CD14-positive monocyte (primary cell): ENCODE measurements at regions not wholly inside any gene's neighbourhood (a gene's known extent, or its start where the extent isn't known, plus 50 kb on each side); places are given as distances from the start of the nearest gene placed in this dataset.

Experiments used
- DNase-seq, 3 donors: peaks; one replicate each; pipeline ENCODE4 v3.0.0-alpha.2; 2011 to 2022
- H2AFZ ChIP-seq: 2 replicates; pipeline ENCODE4 v1.6.0; 2012; ENCODE audit warnings: mild to moderate bottlenecking, low read depth, low read length, inconsistent platforms; ENCODE audit not compliant: insufficient read depth, poor library complexity, severe bottlenecking
- H3K27ac ChIP-seq, 2 donors: 1 replicate in 1 of 2; 2 replicates in 1 of 2; pipeline ENCODE4 v1.5.1; 2012 to 2013; ENCODE audit warnings: low read length in 2 of 2, control low read depth in 1 of 2, inconsistent platforms in 1 of 2, low read depth in 1 of 2, mild to moderate bottlenecking in 1 of 2
- H3K27me3 ChIP-seq, 2 donors: one replicate each; pipeline versions ENCODE4 v1.6.0 to v1.6.1; 2011 to 2013; ENCODE audit warnings: low read length in 2 of 2; ENCODE audit not compliant: control insufficient read depth in 2 of 2, insufficient read depth in 2 of 2
- H3K36me3 ChIP-seq, 2 donors: replicated peaks in 1 of 2; 1 replicate in 1 of 2; 2 replicates in 1 of 2; pipeline versions ENCODE4 v1.5.1 to v1.6.1; 2012 to 2013; ENCODE audit warnings: low read length in 2 of 2, control low read depth in 1 of 2, inconsistent platforms in 1 of 2, mild to moderate bottlenecking in 1 of 2; ENCODE audit not compliant: insufficient read depth in 2 of 2, control insufficient read depth in 1 of 2
- H3K4me1 ChIP-seq, 2 donors: 1 replicate in 1 of 2; 2 replicates in 1 of 2; pipeline versions ENCODE4 v1.5.1 to v1.6.1; 2012 to 2013; ENCODE audit warnings: low read length in 2 of 2, control low read depth in 1 of 2, inconsistent platforms in 1 of 2, mild to moderate bottlenecking in 1 of 2, moderate library complexity in 1 of 2; ENCODE audit not compliant: insufficient read depth in 2 of 2, control insufficient read depth in 1 of 2
- H3K4me2 ChIP-seq: replicated peaks from 2 replicates; pipeline ENCODE3; 2012; ENCODE audit warnings: low read length, moderate library complexity, mild to moderate bottlenecking; ENCODE audit not compliant: poor library complexity, severe bottlenecking; ENCODE audit errors: extremely low read depth
- H3K4me3 ChIP-seq, 3 experiments: fragments of 200-600 bp in 1 of 3; sonication (generic) in 1 of 3; replicated peaks in 1 of 3; 1 replicate in 2 of 3; 2 replicates in 1 of 3; pipeline ENCODE4 v1.5.1; 2011 to 2013; ENCODE audit warnings: low read length in 3 of 3, mild to moderate bottlenecking in 3 of 3, control low read depth in 2 of 3, low read depth in 2 of 3, inconsistent platforms in 1 of 3, moderate library complexity in 1 of 3
- H3K79me2 ChIP-seq: 2 replicates; pipeline ENCODE4 v1.6.0; 2012; ENCODE audit warnings: mild to moderate bottlenecking, control low read depth, inconsistent platforms, low read length, moderate library complexity; ENCODE audit not compliant: insufficient read depth
- H3K9ac ChIP-seq: 2 replicates; pipeline ENCODE4 v1.6.0; 2017; ENCODE audit warnings: low read length, mild to moderate bottlenecking; ENCODE audit not compliant: insufficient read depth, poor library complexity, severe bottlenecking
- H3K9me3 ChIP-seq, 2 donors: replicated peaks in 1 of 2; 1 replicate in 1 of 2; 2 replicates in 1 of 2; pipeline versions ENCODE4 v1.5.1 to v1.6.1; 2012 to 2013; ENCODE audit warnings: low read length in 2 of 2, control low read depth in 1 of 2; ENCODE audit not compliant: control insufficient read depth in 1 of 2, insufficient read depth in 1 of 2
- H4K20me1 ChIP-seq: 2 replicates; pipeline ENCODE4 v1.6.0; 2012; ENCODE audit warnings: mild to moderate bottlenecking, low read length, control low read depth, moderate library complexity; ENCODE audit not compliant: insufficient read depth
- H3K27ac Mint-ChIP-seq, 7 donors: one replicate each; pipeline ENCODE4 v1.8.0; 2020; ENCODE audit warnings: mild to moderate bottlenecking in 7 of 7, mixed read lengths in 7 of 7, moderate library complexity in 6 of 7, inconsistent platforms in 2 of 7
- H3K27me3 Mint-ChIP-seq, 3 donors: one replicate each; pipeline ENCODE4 v1.8.0; 2021 to 2022; ENCODE audit warnings: low read depth in 3 of 3, mild to moderate bottlenecking in 3 of 3, mixed read lengths in 3 of 3, moderate library complexity in 3 of 3, inconsistent platforms in 1 of 3
- H3K36me3 Mint-ChIP-seq, 2 donors: one replicate each; pipeline ENCODE4 v1.8.0; 2020; ENCODE audit warnings: mixed read lengths in 2 of 2, inconsistent platforms in 1 of 2, mild to moderate bottlenecking in 1 of 2
- H3K4me1 Mint-ChIP-seq: one replicate; pipeline ENCODE4 v1.8.0; 2020; ENCODE audit warnings: mild to moderate bottlenecking, mixed read lengths
- H3K4me3 Mint-ChIP-seq, 2 donors: one replicate each; pipeline ENCODE4 v1.8.0; 2020; ENCODE audit warnings: mild to moderate bottlenecking in 2 of 2, mixed read lengths in 2 of 2, moderate library complexity in 1 of 2
- H3K9me3 Mint-ChIP-seq, 7 donors: one replicate each; pipeline ENCODE4 v1.8.0; 2020 to 2022; ENCODE audit warnings: mixed read lengths in 7 of 7, mild to moderate bottlenecking in 6 of 7, moderate library complexity in 6 of 7, inconsistent platforms in 2 of 7
- CTCF ChIP-seq: fragments of 200-600 bp; IDR thresholded peaks from one replicate; pipeline ENCODE4 v1.8.0; 2022; ENCODE audit warnings: antibody characterized with exemption, mild to moderate bottlenecking
- WGBS: methylation state at CpG from one replicate; pipeline ENCODE4 v1.1.5; 2013; ENCODE audit warnings: missing lambda C conversion rate; ENCODE audit not compliant: insufficient coverage; 5-methylcytosine and 5-hydroxymethylcytosine counted together
- intact Hi-C, 2 donors: fragments of 100-400 bp; cut with micrococcal nuclease; formaldehyde crosslinking; loops; one replicate each; pipeline versions ENCODE4 v1.15.0 to v1.15.1; 2023

- no peak for DNase-seq
- Mint-ChIP-seq H3K9me3 (peaks cover 0 to 3% (median 0%) of the 10 kb centered on the region in 7 donors), H3K4me3 (no peak overlapping the region)
These were observed 179.1 kb upstream of the SAMSN1 start for GRCh38 chr21:14725219-14725618.

GRCh38 chr21:14722841-14723483 lies 176.8 kb upstream of the SAMSN1 start:
- Histone ChIP-seq H2AFZ (no peak overlapping the region), H3K27me3 (no peaks in the 10 kb centered on the region), H3K4me1 (no peaks in the 10 kb centered on the region), H3K9ac (no peak overlapping the region), H4K20me1 (no peaks in the 10 kb centered on the region), H3K27ac (no peak overlapping the region), H3K79me2 (no peaks in the 10 kb centered on the region), H3K4me3 (no peak overlapping the region), H3K9me3 (no peaks in the 10 kb centered on the region), H3K36me3 (no peaks in the 10 kb centered on the region), H3K4me2 (no peak overlapping the region)
- 100% methylated on average over 2 of the region's 6 CpGs for WGBS
- Mint-ChIP-seq H3K27me3 (peaks cover 0 to 5% (median 0%) of the 10 kb centered on the region in 3 donors), H3K9me3 (peaks cover 0 to 3% (median 0%) of the 10 kb centered on the region in 7 donors), H3K27ac (no peak overlapping the region), H3K4me1 (peaks cover 2% of the 10 kb centered on the region), H3K4me3 (no peak overlapping the region), H3K36me3 (no peaks in the 10 kb centered on the region)
- TF ChIP-seq CTCF, result no peak
- intact Hi-C loops, result no loop called here
- DNase-seq, result no peak

More at GRCh38 chr21:14725219-14725618, 179.1 kb upstream of the SAMSN1 start:
- intact Hi-C loops, result no loop called here
- Histone ChIP-seq H3K4me2 (no peak overlapping the region), H3K27ac (no peak overlapping the region), H2AFZ (no peak overlapping the region), H4K20me1 (no peaks in the 10 kb centered on the region), H3K4me3 (no peak overlapping the region), H3K9me3 (no peaks in the 10 kb centered on the region), H3K27me3 (no peaks in the 10 kb centered on the region), H3K4me1 (no peaks in the 10 kb centered on the region), H3K36me3 (no peaks in the 10 kb centered on the region), H3K79me2 (no peaks in the 10 kb centered on the region), H3K9ac (no peak overlapping the region)
- no peak overlapping the region for H3K27ac Mint-ChIP-seq
- H3K4me1 Mint-ChIP-seq, result peaks cover 2% of the 10 kb centered on the region
- H3K27me3 Mint-ChIP-seq, result peaks cover 0 to 4% (median 0%) of the 10 kb centered on the region in 3 donors
- WGBS, result 100% methylated on average over 3 of the region's 4 CpGs
- no peaks in the 10 kb centered on the region for H3K36me3 Mint-ChIP-seq
- TF ChIP-seq CTCF, result no peak
